ENCODE measurements at regions not wholly inside any gene's neighbourhood (a gene's known extent, or its start where the extent isn't known, plus 50 kb on each side); places are given as distances from the start of the nearest gene placed in this dataset.

DNA sequence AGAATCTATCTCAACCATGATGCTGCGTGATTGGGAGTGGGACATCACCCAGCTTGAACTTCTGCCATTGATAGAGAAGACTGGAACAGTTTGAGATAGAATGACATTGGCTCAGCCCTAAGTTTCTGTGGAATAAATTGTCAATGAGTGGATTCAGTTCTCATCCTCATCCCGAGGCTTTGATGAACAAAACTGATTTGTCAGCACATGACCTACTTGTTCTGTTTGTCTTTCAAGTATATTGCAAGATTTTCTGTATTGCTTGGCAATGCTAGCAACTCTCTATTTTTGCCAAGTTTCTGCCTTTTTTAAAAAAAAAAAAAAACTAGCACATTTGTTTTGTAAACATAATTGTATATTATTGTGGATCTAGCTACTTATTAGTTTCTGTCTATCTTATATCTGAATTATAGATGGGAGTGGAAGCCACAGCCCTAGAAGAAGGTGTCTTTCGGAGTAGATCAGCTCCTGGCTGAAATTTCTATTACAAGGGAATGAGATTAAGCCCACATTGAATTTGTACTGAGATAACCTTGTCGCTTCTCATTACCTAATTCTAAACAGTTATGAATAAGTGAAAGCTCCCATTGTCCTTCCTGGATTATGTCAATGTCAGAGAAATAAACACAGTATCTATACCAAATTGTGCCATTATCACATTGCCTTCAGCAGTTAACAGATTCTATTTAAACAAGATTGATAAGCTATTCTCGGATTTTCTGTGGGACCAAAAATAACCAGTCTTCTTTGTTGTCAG, 166.1 kb downstream of the TNFSF13B start:
- no peak for DNase-seq
- Histone ChIP-seq H3K9me3 (ENCODE audit: control insufficient read depth, low read depth, low read length) (no peaks in the 10 kb centered on the region), H2BK12ac (ENCODE audit: insufficient read length, low read depth, low read length) (no peak overlapping the region), H3K23me2 (ENCODE audit: insufficient read length, low read depth, low read length, poor library complexity, severe bottlenecking) (no peaks in the 10 kb centered on the region), H3K4me2 (ENCODE audit: insufficient read depth, insufficient read length, low read length) (no peak overlapping the region), H2BK15ac (ENCODE audit: low read depth, low read length) (no peak overlapping the region), H3K4ac (ENCODE audit: low read depth, low read length) (no peak overlapping the region), H3K23ac (ENCODE audit: insufficient read length, low read depth, low read length) (no peak overlapping the region), H4K8ac (replicated peaks; ENCODE audit: insufficient read length, low read depth, low read length) (no peak overlapping the region), H4K20me1 (ENCODE audit: control insufficient read depth, insufficient read depth, insufficient read length) (no peaks in the 10 kb centered on the region), H3K27me3 (ENCODE audit: insufficient read depth, low read length) (no peaks in the 10 kb centered on the region), H2BK120ac (ENCODE audit: low read depth, low read length, poor library complexity, severe bottlenecking) (no peak overlapping the region), H3K79me2 (ENCODE audit: insufficient read depth, low read length) (no peaks in the 10 kb centered on the region), H3K56ac (ENCODE audit: insufficient read length, low read depth, low read length) (no peak overlapping the region), H3K9ac (ENCODE audit: extremely low read depth, insufficient read length, low read length) (no peak overlapping the region), H2BK20ac (ENCODE audit: low read depth, low read length, poor library complexity, severe bottlenecking) (no peak overlapping the region), H3K4me1 (ENCODE audit: insufficient read depth, low read length) (no peaks in the 10 kb centered on the region), H3K27ac (ENCODE audit: insufficient read length, low read depth, low read length) (no peak overlapping the region), H3K14ac (ENCODE audit: insufficient read depth, low read length) (no peak overlapping the region), H2AFZ (ENCODE audit: low read length) (no peak overlapping the region), H3K79me1 (ENCODE audit: insufficient read depth, low read depth, low read length, poor library complexity, severe bottlenecking) (no peaks in the 10 kb centered on the region), H2AK5ac (ENCODE audit: insufficient read length, low read length) (no peak overlapping the region), H3T11ph (ENCODE audit: low read length) (no peak overlapping the region), H3K18ac (ENCODE audit: insufficient read length, low read depth, low read length) (no peak overlapping the region), H4K5ac (ENCODE audit: insufficient read length, low read depth, low read length) (no peak overlapping the region), H2BK5ac (ENCODE audit: insufficient read length, low read length) (no peak overlapping the region), H4K91ac (ENCODE audit: insufficient read length, low read depth, low read length) (no peak overlapping the region)
- Mint-ChIP-seq H3K4me3 (no peak overlapping the region), H3K36me3 (ENCODE audit: insufficient read depth in 1 of 3, low read depth in 3 of 3) (no peaks in the 10 kb centered on the region), H3K9me3 (no peaks in the 10 kb centered on the region; a peak in 1 of 5 replicates), H3K4me1 (no peaks in the 10 kb centered on the region), H3K27ac (no peak overlapping the region), H3K27me3 (ENCODE audit: low read depth) (no peaks in the 10 kb centered on the region)
- no CpG with 5 or more reads among the region's 5 CpGs for WGBS (ENCODE audit: extremely low coverage, insufficient read length, low lambda C conversion rate)
- TF ChIP-seq, protein P1, sequence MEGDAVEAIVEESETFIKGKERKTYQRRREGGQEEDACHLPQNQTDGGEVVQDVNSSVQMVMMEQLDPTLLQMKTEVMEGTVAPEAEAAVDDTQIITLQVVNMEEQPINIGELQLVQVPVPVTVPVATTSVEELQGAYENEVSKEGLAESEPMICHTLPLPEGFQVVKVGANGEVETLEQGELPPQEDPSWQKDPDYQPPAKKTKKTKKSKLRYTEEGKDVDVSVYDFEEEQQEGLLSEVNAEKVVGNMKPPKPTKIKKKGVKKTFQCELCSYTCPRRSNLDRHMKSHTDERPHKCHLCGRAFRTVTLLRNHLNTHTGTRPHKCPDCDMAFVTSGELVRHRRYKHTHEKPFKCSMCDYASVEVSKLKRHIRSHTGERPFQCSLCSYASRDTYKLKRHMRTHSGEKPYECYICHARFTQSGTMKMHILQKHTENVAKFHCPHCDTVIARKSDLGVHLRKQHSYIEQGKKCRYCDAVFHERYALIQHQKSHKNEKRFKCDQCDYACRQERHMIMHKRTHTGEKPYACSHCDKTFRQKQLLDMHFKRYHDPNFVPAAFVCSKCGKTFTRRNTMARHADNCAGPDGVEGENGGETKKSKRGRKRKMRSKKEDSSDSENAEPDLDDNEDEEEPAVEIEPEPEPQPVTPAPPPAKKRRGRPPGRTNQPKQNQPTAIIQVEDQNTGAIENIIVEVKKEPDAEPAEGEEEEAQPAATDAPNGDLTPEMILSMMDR (conservative IDR thresholded peaks at IDR 0.05) = no peak
